ENCODE measurements at regions not wholly inside any gene's neighbourhood (a gene's known extent, or its start where the extent isn't known, plus 50 kb on each side); places are given as distances from the start of the nearest gene placed in this dataset.

DNA sequence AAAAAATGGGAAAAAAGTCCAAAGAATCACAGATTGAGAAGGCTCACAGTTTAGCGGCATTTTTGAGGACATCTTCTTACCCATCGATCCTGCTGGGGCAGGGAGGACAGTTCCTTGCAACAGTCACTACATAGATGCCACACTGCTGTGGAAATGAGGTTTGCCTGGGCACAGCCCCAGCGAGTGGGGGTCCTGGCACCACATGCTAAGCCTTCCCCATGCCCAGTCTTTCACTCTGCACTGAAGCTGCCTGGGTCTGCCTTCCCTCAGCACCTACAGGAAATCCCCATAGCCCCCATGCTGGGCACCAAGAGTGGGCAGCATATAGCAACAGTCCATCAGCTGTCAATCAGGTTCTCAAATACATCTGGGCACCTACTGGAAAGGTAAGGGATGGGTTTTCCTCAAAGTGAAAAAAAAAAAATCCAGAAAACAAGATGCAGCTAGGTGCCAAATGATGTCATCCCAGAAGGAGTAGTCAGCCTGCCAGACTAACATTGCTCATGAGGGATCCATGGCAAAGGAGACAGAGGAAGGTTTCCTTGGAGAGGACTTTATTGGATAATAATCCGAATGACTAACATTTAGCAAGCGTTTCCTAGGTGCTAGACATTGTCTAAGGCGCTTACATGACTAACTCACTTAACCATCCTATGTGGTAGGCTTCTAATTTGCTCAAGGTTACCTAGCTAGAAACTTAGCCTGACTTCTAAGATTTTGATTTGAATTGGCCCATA lies 125.7 kb upstream of the CXCL12 start:
- TF ChIP-seq CTCF (IDR thresholded peaks at IDR 0.05), result no peak

GRCh38 chr10:44511166-44511565 lies 126.3 kb upstream of the CXCL12 start:
- TF ChIP-seq CTCF (IDR thresholded peaks at IDR 0.05), result no peak

DNA sequence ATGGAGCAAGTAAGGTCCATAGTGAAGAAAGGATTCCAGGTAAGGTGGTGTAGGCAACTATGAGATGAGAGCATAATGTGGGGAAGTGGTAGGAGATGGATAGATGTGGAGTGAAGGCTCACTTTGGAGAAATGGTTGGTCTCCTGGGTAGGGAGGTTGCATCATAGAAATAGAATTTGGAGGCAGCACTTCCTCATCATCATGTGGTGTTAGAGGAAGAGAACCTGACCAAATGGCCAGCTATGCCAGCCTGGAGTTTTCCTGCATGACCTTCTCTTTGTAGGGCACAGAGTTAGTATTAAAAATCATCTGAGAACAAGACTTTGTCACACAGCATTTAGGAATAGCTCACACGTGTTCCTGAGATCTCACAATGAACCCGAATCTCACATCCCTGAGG lies 126.7 kb upstream of the CXCL12 start:
- no peak for TF ChIP-seq CTCF (IDR thresholded peaks at IDR 0.05)

- no peak for TF ChIP-seq CTCF (IDR thresholded peaks at IDR 0.05)
These were observed 127.6 kb upstream of the CXCL12 start for GRCh38 chr10:44512431-44513022.

DNA sequence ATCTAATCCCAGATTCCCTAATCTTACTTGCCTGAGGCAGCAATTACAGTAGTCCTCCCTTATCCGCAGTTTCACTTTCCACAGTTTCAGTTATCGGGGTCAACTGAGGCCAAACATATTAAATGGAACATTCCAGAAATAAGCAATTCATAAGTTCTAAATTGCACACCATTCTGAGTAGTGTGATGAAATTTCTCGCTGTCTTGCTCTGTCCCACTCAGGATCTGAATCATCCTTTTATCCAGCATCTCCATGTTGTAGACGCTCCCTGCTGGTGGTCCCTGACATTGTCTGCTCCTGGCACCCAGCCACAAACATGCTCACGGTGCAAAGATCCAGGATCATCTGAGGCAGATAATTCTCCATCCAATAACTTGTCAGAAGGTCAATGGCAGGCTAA lies 128.7 kb upstream of the CXCL12 start:
- TF ChIP-seq CTCF (IDR thresholded peaks at IDR 0.05), result no peak

DNA sequence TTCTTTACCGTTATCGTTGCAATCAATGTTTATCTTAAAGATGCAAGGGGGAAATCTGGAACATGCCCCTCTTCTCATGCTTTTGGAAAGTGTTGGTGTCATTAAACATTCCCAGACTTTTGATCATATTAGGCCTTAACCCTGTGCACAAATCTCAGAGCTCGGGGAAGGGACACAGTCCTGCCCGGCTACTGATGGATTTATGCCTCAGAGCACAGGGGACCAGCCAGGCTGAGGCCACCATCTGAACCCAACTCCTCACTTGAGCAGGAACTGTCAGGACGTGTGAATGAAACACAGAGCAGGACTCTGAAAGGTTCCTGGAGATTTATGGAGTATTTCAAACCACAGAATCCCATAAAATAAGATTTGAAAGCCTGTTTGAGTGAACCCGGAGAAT lies 132.0 kb upstream of the CXCL12 start:
- TF ChIP-seq CTCF (IDR thresholded peaks at IDR 0.05), result no peak

- peak; percentile 29; the same call in 1 of the 2 replicates for TF ChIP-seq CTCF (IDR thresholded peaks at IDR 0.05)
These were observed 132.7 kb upstream of the CXCL12 start for GRCh38 chr10:44517635-44518034.

Data from LNCAP (cell line).